Smooth muscle cell (in vitro differentiated cells): ENCODE measurements at regions not wholly inside any gene's neighbourhood (a gene's known extent, or its start where the extent isn't known, plus 50 kb on each side); places are given as distances from the start of the nearest gene placed in this dataset.

Source experiments
- DNase-seq: peaks from one replicate; lab custom pipeline; 2025; ENCODE audit not compliant: unreplicated experiment; lab: John Stamatoyannopoulos, UW
- H2AFZ ChIP-seq: fragments of 200-600 bp; sonication (generic); 2 replicates; pipeline ENCODE4 v1.6.0; 2016; ENCODE audit warnings: antibody characterized with exemption, low read depth, mild to moderate bottlenecking
- H3F3A ChIP-seq: fragments of 200-600 bp; sonication (generic); 2 replicates; pipeline ENCODE4 v1.6.0; 2017; ENCODE audit warnings: antibody characterized with exemption, low read depth
- H3K27ac ChIP-seq: fragments of 200-600 bp; sonication (generic); 2 replicates; pipeline ENCODE4 v1.5.1; 2016; ENCODE audit warnings: low read depth, mild to moderate bottlenecking
- H3K27me3 ChIP-seq: fragments of 200-600 bp; sonication (generic); 2 replicates; pipeline ENCODE4 v1.6.1; 2016; ENCODE audit warnings: low read depth, mild to moderate bottlenecking
- H3K36me3 ChIP-seq: fragments of 200-600 bp; sonication (generic); 2 replicates; pipeline ENCODE4 v1.5.1; 2016; ENCODE audit warnings: low read depth
- H3K4me1 ChIP-seq: fragments of 200-600 bp; sonication (generic); 2 replicates; pipeline ENCODE4 v1.5.1; 2016; ENCODE audit warnings: low read depth
- H3K4me2 ChIP-seq: fragments of 200-600 bp; sonication (generic); 2 replicates; pipeline ENCODE4 v1.6.0; 2016; ENCODE audit warnings: mild to moderate bottlenecking
- H3K4me3 ChIP-seq: fragments of 200-600 bp; sonication (generic); 2 replicates; pipeline ENCODE4 v1.5.1; 2016; ENCODE audit warnings: mild to moderate bottlenecking
- H3K79me2 ChIP-seq: fragments of 200-600 bp; sonication (generic); 2 replicates; pipeline ENCODE4 v1.6.0; 2016; ENCODE audit warnings: low read depth, mild to moderate bottlenecking
- H3K9ac ChIP-seq: fragments of 200-600 bp; sonication (generic); 2 replicates; pipeline ENCODE4 v1.6.0; 2016; ENCODE audit warnings: low read depth
- H3K9me3 ChIP-seq: fragments of 200-600 bp; sonication (generic); replicated peaks from 2 replicates; pipeline ENCODE4 v1.5.1; 2016; ENCODE audit warnings: low read depth
- H4K20me1 ChIP-seq: fragments of 200-600 bp; sonication (generic); 2 replicates; pipeline ENCODE4 v1.6.0; 2016; ENCODE audit warnings: low read depth
- CTCF ChIP-seq: fragments of 200-600 bp; sonication (generic); IDR thresholded peaks from 2 replicates; pipeline ENCODE4 v1.5.1; 2017; ENCODE audit warnings: borderline replicate concordance, mild to moderate bottlenecking, antibody characterized with exemption; ENCODE audit not compliant: insufficient read depth, poor library complexity, severe bottlenecking
- WGBS: methylation state at CpG from one replicate; pipeline ENCODE4 v1.1.7; 2016; ENCODE audit warnings: low lambda C conversion rate; 5-methylcytosine and 5-hydroxymethylcytosine counted together

- H4K20me1 ChIP-seq = no peaks in the 10 kb centered on the region
- no peak for TF ChIP-seq CTCF
- no peaks in the 10 kb centered on the region for H3F3A ChIP-seq
- no peak overlapping the region for H3K9ac ChIP-seq
- DNase-seq = no peak
- no peak overlapping the region for H2AFZ ChIP-seq
- H3K36me3 ChIP-seq = no peaks in the 10 kb centered on the region
- H3K4me1 ChIP-seq = no peaks in the 10 kb centered on the region
- no peaks in the 10 kb centered on the region for H3K79me2 ChIP-seq
- 93% methylated on average over 1 of the region's 1 CpG for WGBS
- H3K9me3 ChIP-seq = no peaks in the 10 kb centered on the region
- H3K4me2 ChIP-seq = no peak overlapping the region
- no peak overlapping the region for H3K27ac ChIP-seq
- no peak overlapping the region for H3K4me3 ChIP-seq
- H3K27me3 ChIP-seq = no peaks in the 10 kb centered on the region
These were observed 273.5 kb downstream of the PIK3C3 start for GRCh38 chr18:42228581-42228980.

- 96% methylated on average over 2 of the region's 2 CpGs for WGBS
- H3F3A ChIP-seq = no peaks in the 10 kb centered on the region
- H3K9me3 ChIP-seq = no peaks in the 10 kb centered on the region
- no peak overlapping the region for H3K4me3 ChIP-seq
- H3K36me3 ChIP-seq = no peaks in the 10 kb centered on the region
- no peak overlapping the region for H2AFZ ChIP-seq
- H3K9ac ChIP-seq = no peak overlapping the region
- no peaks in the 10 kb centered on the region for H3K4me1 ChIP-seq
- H3K4me2 ChIP-seq = no peak overlapping the region
- TF ChIP-seq CTCF = no peak
- H3K27me3 ChIP-seq = no peaks in the 10 kb centered on the region
- H3K79me2 ChIP-seq = no peaks in the 10 kb centered on the region
- no peak overlapping the region for H3K27ac ChIP-seq
- no peak for DNase-seq
- no peaks in the 10 kb centered on the region for H4K20me1 ChIP-seq
These were observed 274.5 kb downstream of the PIK3C3 start for GRCh38 chr18:42229211-42230210.

- no peaks in the 10 kb centered on the region for H3F3A ChIP-seq
- TF ChIP-seq CTCF = no peak
- no peaks in the 10 kb centered on the region for H4K20me1 ChIP-seq
These were observed 275.6 kb downstream of the PIK3C3 start for GRCh38 chr18:42230636-42231035.

More at GRCh38 chr18:42230636-42231035, 275.6 kb downstream of the PIK3C3 start:
- DNase-seq = no peak
- no peaks in the 10 kb centered on the region for H3K79me2 ChIP-seq
- no peaks in the 10 kb centered on the region for H3K4me1 ChIP-seq
- no peak overlapping the region for H2AFZ ChIP-seq
- no peak overlapping the region for H3K27ac ChIP-seq
- H3K36me3 ChIP-seq = no peaks in the 10 kb centered on the region
- H3K9me3 ChIP-seq = no peaks in the 10 kb centered on the region
- H3K4me3 ChIP-seq = no peak overlapping the region
- no peak overlapping the region for H3K4me2 ChIP-seq
- no peak overlapping the region for H3K9ac ChIP-seq
- no peaks in the 10 kb centered on the region for H3K27me3 ChIP-seq
- 70% methylated on average over 2 of the region's 2 CpGs for WGBS
